ENCODE measurements at regions not wholly inside any gene's neighbourhood (a gene's known extent, or its start where the extent isn't known, plus 50 kb on each side); places are given as distances from the start of the nearest gene placed in this dataset.
"Not testable (repeated sequence)": the region's sequence is repeated elsewhere in the genome, so short reads cannot be mapped to it uniquely, and the experiment has no call there.

- DNase-seq (no peak), ATAC-seq (peak in 1 of 2 donors; percentile 55)
- intact Hi-C loops (cut with DNase I) = no loop called here
Observed at GRCh38 chr21:28127175-28127785, 865.4 kb downstream of the LTN1 start.

GRCh38 chr21:28126521-28127174, 866.0 kb downstream of the LTN1 start:
- intact Hi-C loops (cut with DNase I) = no loop called here
- DNase-seq (no peak), ATAC-seq (no peak)

DNA sequence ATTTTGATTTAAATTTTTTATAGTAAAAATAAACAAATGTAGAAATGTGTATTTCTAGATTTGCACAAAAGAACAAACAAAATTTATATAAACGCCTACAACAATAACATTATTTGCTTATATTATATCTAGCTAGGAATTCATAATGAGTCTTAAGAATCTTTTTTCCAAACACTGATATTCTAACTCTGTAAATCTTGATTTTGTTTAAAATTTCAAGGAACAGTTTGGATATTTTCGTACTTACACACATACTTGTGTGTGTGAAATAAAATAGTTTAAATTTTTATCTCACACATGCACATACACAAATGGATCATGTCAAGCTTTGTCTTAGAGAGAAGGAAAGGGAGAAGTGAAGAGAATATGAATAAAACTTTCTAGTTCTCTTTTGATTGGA, 868.1 kb downstream of the LTN1 start:
- no peak for DNase-seq
- no peak for ATAC-seq
- intact Hi-C loops (cut with DNase I) = no loop called here

DNA sequence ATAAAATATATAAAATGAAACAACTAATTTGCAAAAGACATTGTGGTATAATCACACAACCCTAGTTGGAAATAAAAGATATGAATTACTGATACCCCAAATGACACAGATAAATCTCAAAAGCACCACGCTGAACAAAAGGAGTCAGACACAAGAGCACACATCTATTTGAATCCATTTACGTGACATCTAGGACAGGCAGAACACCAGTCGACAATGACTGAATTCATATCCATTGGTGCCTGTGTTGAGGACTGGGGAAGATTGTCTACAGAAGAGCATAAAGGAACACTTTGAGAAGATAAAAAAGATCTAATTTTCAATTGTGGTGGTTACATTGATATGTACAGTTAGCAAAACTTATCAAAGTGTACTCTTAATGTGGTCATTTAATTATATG, 874.1 kb downstream of the LTN1 start:
- no peak for DNase-seq
- intact Hi-C loops (cut with DNase I) = no loop called here
- ATAC-seq = no peak

- intact Hi-C loops (cut with DNase I); DNase-seq; ATAC-seq: not testable (repeated sequence)
Observed at GRCh38 chr21:28114986-28115385, 877.7 kb downstream of the LTN1 start.

GRCh38 chr21:28113718-28114117, 879.0 kb downstream of the LTN1 start:
- ATAC-seq = no peak
- DNase-seq = no peak

GRCh38 chr21:28112511-28112910, 880.2 kb downstream of the LTN1 start:
- intact Hi-C loops (cut with DNase I) = no loop called here
- ATAC-seq = no peak
- no peak for DNase-seq

More at GRCh38 chr21:28113718-28114117, 879.0 kb downstream of the LTN1 start:
- intact Hi-C loops (cut with DNase I) = no loop called here

DNA sequence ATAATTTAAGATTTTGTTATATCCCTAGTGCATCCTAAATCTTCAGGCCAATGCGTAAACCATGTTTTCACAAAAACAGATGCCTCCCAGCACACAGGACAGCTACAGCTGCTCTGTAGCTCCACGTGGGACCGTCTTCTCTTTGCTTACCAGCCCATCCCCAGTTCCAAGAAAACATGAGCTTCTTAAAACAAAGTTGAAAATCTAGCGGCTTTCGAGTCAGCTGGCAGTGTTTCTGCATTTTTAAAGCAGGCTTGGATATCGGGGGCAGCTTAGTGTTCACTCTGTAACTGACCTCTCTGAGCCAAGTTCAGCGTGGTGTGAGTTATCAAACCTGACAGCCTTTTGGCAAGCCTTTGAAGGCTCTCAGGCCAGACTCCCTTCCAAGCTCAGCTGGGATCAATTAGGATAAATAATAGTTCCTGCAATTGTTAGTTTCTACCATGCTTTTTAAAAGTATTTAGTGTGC, 881.5 kb downstream of the LTN1 start:
- ATAC-seq (peak; percentile 98 to 100), DNase-seq (peak; percentile 59)

GRCh38 chr21:28110716-28111115, 882.0 kb downstream of the LTN1 start:
- DNase-seq = no peak
- no peak for ATAC-seq
- intact Hi-C loops (cut with DNase I) = no loop called here

More for the DNA sequence above, 881.5 kb downstream of the LTN1 start:
- intact Hi-C loops (cut with DNase I) = no loop called here

DNA sequence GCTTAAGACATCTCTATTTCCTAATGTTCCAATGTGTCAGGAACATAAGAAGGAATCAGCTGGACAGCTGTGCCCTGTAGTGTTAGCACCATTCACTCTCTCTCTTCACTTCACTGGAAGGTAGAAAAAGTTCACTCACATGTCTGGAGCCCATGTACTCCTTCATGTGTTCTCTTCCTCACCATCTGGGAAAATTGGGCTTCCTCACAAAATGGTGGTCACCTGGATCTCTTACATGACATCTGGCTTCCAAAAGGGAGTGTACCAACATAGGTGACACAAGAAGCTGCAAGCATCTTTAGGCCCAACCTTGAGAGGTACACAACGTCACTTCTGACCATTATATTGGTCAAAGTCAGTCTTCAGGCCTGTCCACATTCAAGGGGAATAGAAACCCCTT, 882.6 kb downstream of the LTN1 start:
- intact Hi-C loops (cut with DNase I) = no loop called here
- no peak for DNase-seq

GRCh38 chr21:28106370-28106890, 886.2 kb downstream of the LTN1 start:
- no peak for DNase-seq
- intact Hi-C loops (cut with DNase I) = loop anchor here in 1 of 2 donors (10.0 kb wide), 1 partner anchor 118 kb away; no protein-coding TSS in a partner anchor
- no peak for ATAC-seq

More for the DNA sequence above, 882.6 kb downstream of the LTN1 start:
- no peak for ATAC-seq

DNA sequence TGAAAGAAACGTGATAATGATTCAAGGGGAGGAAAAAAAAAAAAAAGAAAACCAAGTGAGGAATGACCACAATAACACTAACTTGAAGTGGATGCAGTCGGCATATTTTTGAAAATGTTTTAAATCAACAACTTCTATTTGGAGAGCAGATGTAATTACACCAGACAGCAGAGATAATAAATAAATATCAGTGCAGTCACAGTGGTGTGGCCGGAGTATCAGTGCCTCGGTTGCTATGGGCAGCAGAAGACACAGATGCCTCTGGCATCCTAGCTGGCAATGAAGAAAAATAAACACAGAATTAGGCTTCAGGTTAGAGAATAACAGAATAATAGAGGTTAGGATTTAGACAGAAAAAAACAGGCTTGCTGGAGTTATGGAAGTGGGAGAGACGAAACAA, 888.3 kb downstream of the LTN1 start:
- intact Hi-C loops (cut with DNase I) = loop anchor here in 1 of 2 donors (10.0 kb wide), 1 partner anchor 120 kb away; no protein-coding TSS in a partner anchor
- DNase-seq (no peak), ATAC-seq (peak in 1 of 2 donors; percentile 41)

GRCh38 chr21:28100366-28100765, 892.3 kb downstream of the LTN1 start:
- DNase-seq = no peak
- intact Hi-C loops (cut with DNase I) = loop anchor here in 1 of 2 donors (10.0 kb wide), 1 partner anchor 124 kb away; no protein-coding TSS in a partner anchor
- no peak for ATAC-seq

DNA sequence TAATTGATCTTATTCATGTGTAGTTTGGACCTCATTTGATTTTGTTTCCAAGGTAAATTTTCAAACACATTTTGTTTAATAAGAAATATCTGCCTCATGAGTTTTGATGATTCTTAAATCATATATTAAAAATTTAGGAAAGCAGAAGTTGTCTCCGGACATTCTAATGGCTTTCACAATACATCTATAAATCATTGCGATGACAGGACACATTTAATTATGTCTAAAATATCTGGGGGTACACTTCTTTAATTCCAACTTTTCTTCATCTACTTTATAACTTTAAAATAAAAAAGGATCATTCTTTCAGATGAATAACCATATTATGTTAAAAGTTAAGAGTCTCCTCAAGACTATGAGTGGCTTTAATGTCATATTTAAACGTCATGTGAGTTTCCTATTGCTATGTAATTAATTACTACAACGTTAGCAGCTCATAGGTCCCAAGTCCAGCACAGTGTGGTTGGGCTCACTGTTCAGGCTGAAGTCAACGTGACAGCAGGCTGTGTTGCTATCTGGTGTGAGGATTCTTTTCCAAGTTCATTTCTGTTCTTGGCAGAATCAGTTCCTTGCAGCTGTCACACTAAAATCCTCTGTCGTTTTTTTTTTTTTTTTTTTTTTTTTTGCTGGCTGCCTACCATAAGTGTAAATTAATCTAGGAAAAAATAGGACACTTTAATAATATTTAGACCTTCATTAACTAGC, 893.5 kb downstream of the LTN1 start:
- peak; percentile 50 for DNase-seq
- intact Hi-C loops (cut with DNase I) = no loop called here
- ATAC-seq = peak; percentile 96 to 97

GRCh38 chr21:28091466-28091865, 901.2 kb downstream of the LTN1 start:
- DNase-seq (no peak), ATAC-seq (peak in 1 of 2 donors; percentile 56)
- intact Hi-C loops (cut with DNase I) = no loop called here

GRCh38 chr21:28090546-28090945, 902.1 kb downstream of the LTN1 start:
- intact Hi-C loops (cut with DNase I) = no loop called here
- ATAC-seq (peak; percentile 21 to 30), DNase-seq (no peak)

- peak; percentile 59 to 85 for ATAC-seq
- no peak for DNase-seq
- intact Hi-C loops (cut with DNase I) = loop anchor here in 1 of 2 donors (10.0 kb wide), 1 partner anchor 245 kb away; no protein-coding TSS in a partner anchor
Observed at GRCh38 chr21:28089599-28090441, 902.9 kb downstream of the LTN1 start.

DNA sequence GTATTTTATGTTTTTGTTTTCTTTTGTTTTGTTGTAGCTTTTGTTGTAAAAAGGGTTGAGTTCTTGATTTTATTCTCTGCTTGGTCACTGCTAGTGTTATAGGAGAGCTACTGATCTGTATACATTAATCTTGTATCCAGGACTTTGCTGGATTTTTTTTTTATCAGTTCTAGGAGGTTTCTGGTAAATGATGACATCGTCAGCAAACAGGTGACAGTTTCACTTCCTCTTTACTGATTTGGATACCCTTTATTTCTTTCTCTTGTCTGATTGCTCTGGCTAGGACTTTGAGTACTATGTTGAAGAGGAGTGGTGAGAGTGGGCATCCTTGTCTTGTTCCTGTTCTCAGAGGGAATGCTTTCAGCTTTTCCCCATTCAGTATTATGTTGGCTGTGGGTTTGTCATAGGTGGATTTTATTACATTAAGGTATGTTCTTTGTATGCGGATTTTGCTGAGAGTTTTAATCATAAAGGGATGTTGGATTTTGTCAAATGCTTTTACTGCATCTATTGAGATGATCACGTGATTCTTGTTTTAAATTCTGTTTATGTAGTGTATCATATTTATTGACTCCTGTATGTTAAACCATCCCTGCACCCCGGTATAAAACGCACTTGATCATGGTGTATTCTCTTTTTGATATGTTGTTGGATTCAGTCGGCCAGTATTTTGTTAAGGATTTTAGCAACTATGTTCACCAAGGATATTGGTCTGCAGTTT, 905.7 kb downstream of the LTN1 start:
- no peak for ATAC-seq
- no peak for DNase-seq
- intact Hi-C loops (cut with DNase I) = loop anchor here in 1 of 2 donors (10.0 kb wide), 1 partner anchor 248 kb away; no protein-coding TSS in a partner anchor

Measured in left cardiac atrium (tissue), 4 donors.